Astrocyte of the cerebellum (primary cell): ENCODE measurements at regions not wholly inside any gene's neighbourhood (a gene's known extent, or its start where the extent isn't known, plus 50 kb on each side); places are given as distances from the start of the nearest gene placed in this dataset.

ENCODE experiments used
- DNase-seq: peaks from one replicate; pipeline ENCODE4 v3.0.0-alpha.2; 2011; ENCODE audit warnings: low read depth
- H3K4me3 ChIP-seq: 2 replicates; pipeline ENCODE4 v1.5.1; 2011; ENCODE audit warnings: mild to moderate bottlenecking, low read depth, low read length, moderate library complexity
- CTCF ChIP-seq: IDR thresholded peaks from 2 replicates; pipeline ENCODE4 v1.5.1; 2012; ENCODE audit warnings: low read length, low read depth, moderate library complexity, mild to moderate bottlenecking; ENCODE audit errors: missing control alignments
- in situ Hi-C: cut with HindIII; loops from 2 replicates; pipeline ENCODE4 v1.10.0; 2017; ENCODE audit warnings: low sequenced_read_pairs

- in situ Hi-C loops, result loop anchor here (5.0 kb wide), 1 partner anchor 48 kb away; no protein-coding TSS in a partner anchor
- DNase-seq, result no peak
- H3K4me3 ChIP-seq, result no peak overlapping the region
- no peak for TF ChIP-seq CTCF
Measured at GRCh38 chr16:72299684-72300243, 127.8 kb upstream of the PMFBP1 start.

GRCh38 chr16:72298961-72299360, 127.0 kb upstream of the PMFBP1 start:
- TF ChIP-seq CTCF, result no peak
- in situ Hi-C loops, result loop anchor here (5.0 kb wide), 1 partner anchor 48 kb away; no protein-coding TSS in a partner anchor
- DNase-seq, result no peak
- H3K4me3 ChIP-seq, result no peak overlapping the region

GRCh38 chr16:72295914-72296313, 124.0 kb upstream of the PMFBP1 start:
- in situ Hi-C loops, result loop anchor here (5.0 kb wide), 1 partner anchor 51 kb away; no protein-coding TSS in a partner anchor
- TF ChIP-seq CTCF, result no peak
- no peak for DNase-seq
- no peak overlapping the region for H3K4me3 ChIP-seq

- no peak overlapping the region for H3K4me3 ChIP-seq
- no peak for TF ChIP-seq CTCF
- peak; percentile 87 for DNase-seq
- in situ Hi-C loops, result no loop called here
Measured at GRCh38 chr16:72291531-72291981, 119.6 kb upstream of the PMFBP1 start.

- DNase-seq, result peak; percentile 15
- TF ChIP-seq CTCF, result no peak
- in situ Hi-C loops, result no loop called here
- no peak overlapping the region for H3K4me3 ChIP-seq
Measured at GRCh38 chr16:72291121-72291520, 119.2 kb upstream of the PMFBP1 start.

GRCh38 chr16:72287649-72288048, 115.7 kb upstream of the PMFBP1 start:
- no peak overlapping the region for H3K4me3 ChIP-seq
- no peak for TF ChIP-seq CTCF
- no peak for DNase-seq
- in situ Hi-C loops, result no loop called here
